ENCODE measurements at regions not wholly inside any gene's neighbourhood (a gene's known extent, or its start where the extent isn't known, plus 50 kb on each side); places are given as distances from the start of the nearest gene placed in this dataset.

GRCh38 chr3:103077910-103078309 lies 643.1 kb downstream of the ZPLD1 start:
- no peak for DNase-seq (ENCODE audit: low spot score)

GRCh38 chr3:103082501-103082900 lies 647.7 kb downstream of the ZPLD1 start:
- Histone ChIP-seq H3K9me3 (ENCODE audit: low read depth) (no peaks in the 10 kb centered on the region), H3K4me3 (no peak overlapping the region), H3K27ac (no peak overlapping the region), H2AFZ (replicated peaks) (no peak overlapping the region), H3K9ac (no peak overlapping the region), H3K79me2 (ENCODE audit: low read depth) (no peaks in the 10 kb centered on the region), H3K36me3 (no peaks in the 10 kb centered on the region), H3K27me3 (no peaks in the 10 kb centered on the region), H4K20me1 (ENCODE audit: low read depth) (no peaks in the 10 kb centered on the region), H3F3A (ENCODE audit: low read depth) (no peaks in the 10 kb centered on the region), H3K4me1 (no peaks in the 10 kb centered on the region), H3K4me2 (no peak overlapping the region)
- H3K27ac Mint-ChIP-seq, result no peak overlapping the region
- H3K36me3 Mint-ChIP-seq, result no peaks in the 10 kb centered on the region
- no peaks in the 10 kb centered on the region for H3K27me3 Mint-ChIP-seq (ENCODE audit: insufficient read depth, low read depth)
- H3K9me3 Mint-ChIP-seq, result no peaks in the 10 kb centered on the region
- no peak for TF ChIP-seq EZH2 (IDR thresholded peaks at IDR 0.05)
- TF ChIP-seq EZH2phosphoT487 (IDR thresholded peaks at IDR 0.05), result no peak
- no peak for TF ChIP-seq CTCF (IDR thresholded peaks at IDR 0.05)
- DNase-seq (ENCODE audit: low spot score), result no peak
- peaks cover 4% of the 10 kb centered on the region for H3K4me1 Mint-ChIP-seq
- H3K4me3 Mint-ChIP-seq, result no peak overlapping the region

More at GRCh38 chr3:103077910-103078309, 643.1 kb downstream of the ZPLD1 start:
- Mint-ChIP-seq H3K4me1 (peaks cover 4% of the 10 kb centered on the region), H3K4me3 (no peak overlapping the region), H3K27ac (no peak overlapping the region), H3K9me3 (no peaks in the 10 kb centered on the region), H3K27me3 (ENCODE audit: insufficient read depth, low read depth) (no peaks in the 10 kb centered on the region), H3K36me3 (no peaks in the 10 kb centered on the region)
- Histone ChIP-seq H3K9me3 (ENCODE audit: low read depth) (no peaks in the 10 kb centered on the region), H3K79me2 (ENCODE audit: low read depth) (no peaks in the 10 kb centered on the region), H3K4me2 (no peak overlapping the region), H3K4me3 (no peak overlapping the region), H3K27me3 (no peaks in the 10 kb centered on the region), H3K9ac (no peak overlapping the region), H3K36me3 (no peaks in the 10 kb centered on the region), H3F3A (ENCODE audit: low read depth) (no peaks in the 10 kb centered on the region), H3K4me1 (no peaks in the 10 kb centered on the region), H4K20me1 (ENCODE audit: low read depth) (no peaks in the 10 kb centered on the region), H3K27ac (no peak overlapping the region), H2AFZ (replicated peaks) (no peak overlapping the region)
- TF ChIP-seq CTCF (IDR thresholded peaks at IDR 0.05), result no peak
- TF ChIP-seq EZH2phosphoT487 (IDR thresholded peaks at IDR 0.05), result no peak
- no peak for TF ChIP-seq EZH2 (IDR thresholded peaks at IDR 0.05)

GRCh38 chr3:103083848-103084631 lies 649.2 kb downstream of the ZPLD1 start:
- Mint-ChIP-seq H3K4me1 (peaks cover 4% of the 10 kb centered on the region), H3K27ac (no peak overlapping the region), H3K4me3 (no peak overlapping the region), H3K36me3 (no peaks in the 10 kb centered on the region), H3K9me3 (no peaks in the 10 kb centered on the region), H3K27me3 (ENCODE audit: insufficient read depth, low read depth) (no peaks in the 10 kb centered on the region)
- Histone ChIP-seq H3K27me3 (no peaks in the 10 kb centered on the region), H3K4me3 (no peak overlapping the region), H3F3A (ENCODE audit: low read depth) (no peaks in the 10 kb centered on the region), H2AFZ (replicated peaks) (no peak overlapping the region), H4K20me1 (ENCODE audit: low read depth) (no peaks in the 10 kb centered on the region), H3K4me1 (no peaks in the 10 kb centered on the region), H3K9ac (no peak overlapping the region), H3K9me3 (ENCODE audit: low read depth) (no peaks in the 10 kb centered on the region), H3K79me2 (ENCODE audit: low read depth) (no peaks in the 10 kb centered on the region), H3K4me2 (no peak overlapping the region), H3K36me3 (no peaks in the 10 kb centered on the region), H3K27ac (no peak overlapping the region)
- TF ChIP-seq EZH2 (IDR thresholded peaks at IDR 0.05) (no peak), EZH2phosphoT487 (IDR thresholded peaks at IDR 0.05) (no peak), CTCF (IDR thresholded peaks at IDR 0.05) (no peak)
- DNase-seq (ENCODE audit: low spot score), result no peak

All from neural progenitor cell (in vitro differentiated cells).